Stimulated activated CD4-positive, alpha-beta T cell treated with anti-CD3 and anti-CD28 coated beads, Interleukin-4, amount 100 ng/mL, for 1 hour (primary cell): ENCODE measurements at regions not wholly inside any gene's neighbourhood (a gene's known extent, or its start where the extent isn't known, plus 50 kb on each side); places are given as distances from the start of the nearest gene placed in this dataset.

ENCODE experiments used
- DNase-seq: peaks from one replicate; pipeline ENCODE4 v3.0.0-alpha.2; 2020

GRCh38 chr6:1485678-1486077, 96.3 kb downstream of the FOXF2 start:
- DNase-seq = no peak

GRCh38 chr6:1486387-1486786, 97.0 kb downstream of the FOXF2 start:
- DNase-seq = no peak

- DNase-seq = no peak
These were observed 97.9 kb downstream of the FOXF2 start for GRCh38 chr6:1487239-1487638.

GRCh38 chr6:1491025-1491424, 101.6 kb downstream of the FOXF2 start:
- no peak for DNase-seq

GRCh38 chr6:1491591-1492319, 102.4 kb downstream of the FOXF2 start:
- DNase-seq = no peak

GRCh38 chr6:1494671-1495070, 105.3 kb downstream of the FOXF2 start:
- DNase-seq = no peak

GRCh38 chr6:1495344-1495743, 106.0 kb downstream of the FOXF2 start:
- DNase-seq = no peak

- no peak for DNase-seq
These were observed 106.7 kb downstream of the FOXF2 start for GRCh38 chr6:1496092-1496491.

- DNase-seq = no peak
These were observed 107.7 kb downstream of the FOXF2 start for GRCh38 chr6:1496836-1497760.

- no peak for DNase-seq
These were observed 108.4 kb downstream of the FOXF2 start for GRCh38 chr6:1497761-1498105.

- no peak for DNase-seq
These were observed 109.2 kb downstream of the FOXF2 start for GRCh38 chr6:1498491-1499113.

- DNase-seq = no peak
These were observed 109.9 kb upstream of the FOXC1 start for GRCh38 chr6:1499777-1500176.

GRCh38 chr6:1500913-1501312, 108.8 kb upstream of the FOXC1 start:
- DNase-seq = no peak

GRCh38 chr6:1502041-1502440, 107.7 kb upstream of the FOXC1 start:
- no peak for DNase-seq

GRCh38 chr6:1503811-1504210, 105.9 kb upstream of the FOXC1 start:
- no peak for DNase-seq

- DNase-seq = no peak
These were observed 105.2 kb upstream of the FOXC1 start for GRCh38 chr6:1504465-1504864.

- DNase-seq = no peak
These were observed 102.5 kb upstream of the FOXC1 start for GRCh38 chr6:1507251-1507650.

- no peak for DNase-seq
These were observed 100.5 kb upstream of the FOXC1 start for GRCh38 chr6:1509241-1509640.

GRCh38 chr6:1510239-1510638, 99.5 kb upstream of the FOXC1 start:
- no peak for DNase-seq

- no peak for DNase-seq
These were observed 96.4 kb upstream of the FOXC1 start for GRCh38 chr6:1513215-1513780.

GRCh38 chr6:1514078-1514477, 95.6 kb upstream of the FOXC1 start:
- no peak for DNase-seq

- no peak for DNase-seq
These were observed 94.4 kb upstream of the FOXC1 start for GRCh38 chr6:1515280-1515679.

- no peak for DNase-seq
These were observed 93.9 kb upstream of the FOXC1 start for GRCh38 chr6:1515781-1516180.
